Femur (tissue), 1 donor: ENCODE measurements at regions not wholly inside any gene's neighbourhood (a gene's known extent, or its start where the extent isn't known, plus 50 kb on each side); places are given as distances from the start of the nearest gene placed in this dataset.
"Not testable (repeated sequence)": the region's sequence is repeated elsewhere in the genome, so short reads cannot be mapped to it uniquely, and the experiment has no call there.

Experiments used
- DNase-seq: peaks from one replicate; pipeline ENCODE4 v3.0.0-alpha.2; 2017

DNA sequence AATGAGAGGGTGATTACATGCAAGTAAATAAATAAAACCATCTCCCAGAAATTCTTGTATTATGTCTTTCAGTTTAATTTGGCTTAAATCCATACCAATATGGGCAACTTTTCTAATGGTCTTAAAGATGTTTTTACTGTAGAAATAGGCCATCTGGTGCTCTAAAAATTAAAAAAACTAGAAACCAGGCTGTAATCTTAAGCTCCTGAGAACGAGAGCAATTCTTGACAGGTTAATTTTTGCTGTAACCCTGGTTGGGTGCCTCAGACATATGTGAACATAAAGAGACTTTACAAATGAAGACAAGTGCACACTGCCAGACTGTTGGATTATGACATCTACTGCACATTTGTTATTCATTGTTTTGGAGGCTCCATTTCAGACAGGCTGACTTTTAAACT lies 246.8 kb upstream of the DAB2 start:
- no peak for DNase-seq

DNA sequence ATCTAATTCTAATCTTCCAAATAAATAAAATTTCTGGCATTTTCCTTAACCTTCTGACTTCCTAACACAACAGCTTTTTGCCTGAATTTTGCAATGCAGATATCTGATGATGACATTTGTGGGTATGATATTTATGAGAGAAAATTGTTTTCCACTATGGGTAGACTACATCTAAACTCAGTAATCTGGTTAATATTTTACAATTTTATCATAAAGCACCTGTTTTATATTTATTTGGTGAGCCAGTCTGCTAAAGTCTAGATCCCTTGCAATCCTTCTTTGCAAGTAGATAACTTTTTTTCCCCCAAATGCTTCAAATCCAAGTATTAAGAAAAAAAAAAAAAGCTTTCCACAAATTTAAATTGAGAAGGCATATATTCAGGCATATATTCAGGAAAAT lies 246.2 kb upstream of the DAB2 start:
- no peak for DNase-seq

DNA sequence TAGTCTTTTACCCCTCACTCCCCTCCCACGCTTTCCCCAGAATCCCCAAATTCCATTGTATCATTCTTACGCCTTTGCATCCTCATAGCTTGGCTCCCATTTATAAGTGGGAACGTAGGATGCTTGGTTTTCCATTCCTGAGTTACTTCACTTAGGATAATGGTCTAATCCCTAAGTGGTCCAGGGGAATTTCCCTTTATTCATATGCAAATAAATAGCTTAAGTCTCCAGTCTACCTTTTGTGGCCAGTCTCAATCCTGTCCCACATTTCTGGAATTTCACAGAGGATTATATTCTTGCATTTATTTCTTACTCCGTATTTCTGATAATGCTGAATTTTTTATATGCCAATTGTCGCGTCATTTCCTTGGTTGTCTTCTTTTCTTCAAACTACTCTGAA lies 245.6 kb upstream of the DAB2 start:
- DNase-seq: no peak

DNA sequence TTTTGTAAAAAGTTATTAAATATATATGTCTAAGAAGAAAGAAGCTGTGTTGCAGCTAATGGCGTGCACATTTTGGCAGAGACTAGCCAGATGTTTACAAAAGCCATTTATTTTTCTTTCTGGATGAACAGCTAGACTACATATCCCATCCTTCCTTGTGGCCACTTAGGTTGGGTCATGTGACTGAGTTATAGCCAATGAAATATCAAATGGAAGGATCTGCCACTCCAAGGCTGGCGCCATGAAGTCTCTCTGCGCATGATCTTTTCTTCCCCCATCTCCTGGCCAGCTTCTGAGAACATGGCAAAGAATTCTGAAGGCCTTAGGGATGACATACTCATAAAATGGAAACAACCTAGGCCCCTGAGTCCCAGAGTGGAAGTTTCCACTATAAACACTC lies 244.2 kb upstream of the DAB2 start:
- DNase-seq: no peak

DNA sequence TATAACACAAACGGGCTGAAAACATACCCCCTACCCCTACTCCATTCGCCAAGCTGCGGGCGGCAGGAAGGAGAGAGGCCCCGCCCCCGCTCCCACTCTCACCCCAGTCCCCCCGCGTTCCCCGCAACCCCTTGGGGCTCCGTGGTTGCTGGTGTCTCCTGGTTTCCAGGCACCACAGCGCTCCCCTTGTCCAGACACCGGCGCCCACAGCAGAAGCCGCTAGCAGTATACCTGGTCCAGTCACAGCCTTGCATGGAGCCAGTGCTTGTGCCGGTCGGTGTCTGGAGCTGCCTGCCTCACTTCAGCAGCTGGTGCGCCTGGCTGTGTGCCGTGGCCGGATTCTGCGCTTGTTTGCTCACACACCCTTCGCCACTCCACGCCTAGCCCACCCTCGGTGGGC lies 240.5 kb upstream of the DAB2 start:
- no peak for DNase-seq

DNA sequence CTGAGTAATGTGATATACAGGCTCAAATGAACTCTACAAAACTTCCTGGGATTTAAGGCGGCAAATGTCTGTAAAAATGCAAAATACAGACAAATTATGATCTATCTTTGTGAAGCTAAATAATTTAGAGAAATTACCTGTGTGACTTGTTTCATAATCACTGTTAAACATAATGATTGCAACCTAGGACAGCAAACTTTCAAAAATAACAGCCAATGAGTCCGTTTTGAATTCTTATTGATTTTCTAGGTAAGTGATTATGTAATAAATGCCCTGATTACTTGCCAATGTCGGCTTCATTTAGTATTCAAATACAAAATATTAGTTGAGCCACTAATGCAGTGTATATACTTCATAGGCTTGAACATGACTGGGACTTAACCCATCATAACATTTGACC lies 238.2 kb upstream of the DAB2 start:
- no peak for DNase-seq

DNA sequence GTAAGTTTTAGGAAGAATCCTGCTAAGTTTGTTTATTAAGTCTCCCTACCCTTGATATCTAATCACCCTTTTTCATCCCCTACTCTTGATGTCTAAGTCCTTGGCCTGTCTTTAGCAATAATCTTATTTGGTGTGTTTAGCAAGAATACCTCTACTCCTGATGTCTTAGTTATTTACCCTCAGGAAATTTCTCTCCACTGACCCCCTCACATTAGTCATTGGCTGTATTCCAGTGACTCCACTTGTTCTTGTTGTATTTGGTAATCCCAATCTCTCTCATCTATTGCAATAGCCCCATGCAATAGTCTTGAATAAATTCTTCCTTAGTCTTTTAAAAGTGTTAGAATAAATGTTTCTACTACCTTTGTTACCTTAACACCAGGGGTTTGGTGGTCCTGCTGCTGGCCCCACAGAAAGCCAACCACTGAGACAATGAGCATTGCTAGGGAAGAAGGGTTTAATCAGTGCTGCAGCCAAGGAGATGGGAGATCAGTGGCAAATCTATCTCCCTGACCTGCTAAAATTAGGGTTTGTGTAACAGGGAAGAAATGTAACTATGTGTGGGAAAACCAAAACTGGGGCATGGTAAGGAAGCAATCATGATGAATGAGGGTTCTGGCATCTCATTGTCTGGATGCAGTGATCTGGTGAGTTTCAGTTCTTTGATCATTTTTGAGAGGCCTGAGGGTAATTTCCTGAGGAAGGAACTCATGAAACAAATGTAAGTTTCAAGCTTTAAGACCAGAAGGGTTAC lies 236.4 kb upstream of the DAB2 start:
- no peak for DNase-seq

DNA sequence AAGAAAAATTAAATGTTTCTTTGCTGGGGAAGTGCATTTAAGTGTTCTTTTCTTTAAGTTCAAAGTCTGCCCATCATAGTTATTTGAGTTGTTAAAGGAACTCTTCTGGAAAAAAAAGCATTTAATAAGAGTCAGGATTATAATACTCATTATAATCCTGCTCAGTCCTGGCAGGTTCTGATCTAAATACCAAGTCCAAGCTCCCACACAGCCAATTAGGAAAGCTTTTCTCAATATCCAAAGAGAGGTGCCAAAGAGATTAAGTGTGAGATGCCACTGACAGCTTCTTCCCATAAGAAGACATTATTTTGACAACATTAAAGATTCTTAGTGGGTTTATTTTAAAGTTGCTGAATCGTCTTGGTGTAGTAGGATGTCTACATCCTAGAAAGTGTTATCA lies 235.2 kb upstream of the DAB2 start:
- no peak for DNase-seq

DNA sequence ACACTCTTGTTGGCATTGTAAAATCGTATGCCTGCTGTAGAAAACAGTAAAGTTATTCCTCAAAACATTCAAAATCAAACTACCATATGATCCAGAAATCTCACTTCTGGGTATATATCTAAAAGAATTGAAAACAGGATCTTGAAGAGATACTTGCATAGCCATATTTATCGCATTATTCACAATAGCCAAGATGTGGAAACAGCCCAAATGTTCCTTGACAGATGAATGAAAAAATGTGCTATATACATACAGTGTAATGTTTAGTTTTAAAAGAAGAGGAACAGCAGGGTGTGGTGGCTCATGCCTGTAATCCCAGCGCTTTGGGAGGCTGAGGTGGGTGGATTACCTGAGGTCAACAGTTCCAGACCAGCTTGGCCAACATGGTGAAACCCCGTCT lies 234.1 kb upstream of the DAB2 start:
- DNase-seq: no peak

DNA sequence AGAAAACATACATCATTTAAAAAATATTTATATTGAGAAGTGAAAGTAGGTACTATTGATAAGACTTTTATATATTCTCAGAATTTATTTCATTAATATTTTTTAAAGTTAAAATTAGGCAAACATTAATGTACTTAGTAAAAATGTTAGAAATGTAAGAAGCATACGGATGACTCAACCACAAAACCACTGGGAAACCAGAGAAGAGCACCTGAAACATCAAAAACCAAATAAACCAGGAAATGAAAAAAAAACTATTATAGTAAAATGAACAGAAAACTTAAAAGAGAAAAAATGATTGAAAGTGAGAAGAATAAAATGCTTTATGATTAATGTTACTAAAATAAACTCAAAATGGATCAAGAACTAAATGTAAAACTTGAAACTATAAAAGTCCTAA lies 233.2 kb upstream of the DAB2 start:
- no peak for DNase-seq

DNA sequence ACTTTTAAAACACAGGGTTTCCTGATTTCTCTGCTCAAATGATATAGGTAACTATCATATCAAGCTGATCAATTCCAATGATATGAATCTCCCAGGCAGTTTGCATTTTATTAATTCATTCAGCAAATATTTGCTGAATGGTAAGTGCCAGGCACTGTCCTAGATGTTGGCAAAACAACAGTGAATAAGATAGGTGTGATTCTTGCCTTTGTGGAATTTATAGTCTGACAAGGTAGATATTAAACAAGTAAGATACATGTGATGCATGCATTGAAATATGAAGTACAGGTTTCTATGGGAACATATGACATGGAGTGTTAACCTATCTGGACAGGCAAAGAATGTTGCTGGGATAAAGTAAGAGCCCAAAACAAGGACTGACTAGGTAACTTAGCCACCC lies 231.8 kb upstream of the DAB2 start:
- no peak for DNase-seq

DNA sequence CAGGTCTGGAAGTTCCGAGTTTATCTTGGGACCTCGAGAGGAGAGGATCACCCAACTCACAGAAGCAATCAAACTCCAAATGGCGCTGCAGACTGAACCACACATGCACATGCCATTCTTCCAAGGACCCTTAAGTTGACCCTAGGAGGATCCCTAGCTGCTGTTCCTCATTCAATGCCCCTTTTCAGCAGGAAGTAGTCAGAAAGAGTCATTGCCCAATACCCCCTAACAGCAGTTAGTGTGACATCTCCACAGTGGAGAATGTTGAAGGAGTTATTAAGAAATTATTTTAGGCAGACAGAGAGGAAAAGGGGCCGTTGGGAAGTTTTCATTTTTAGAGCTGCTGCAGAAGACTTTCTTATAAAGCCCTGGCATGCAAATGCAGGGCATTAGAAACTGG lies 229.9 kb upstream of the DAB2 start:
- DNase-seq: no peak

DNA sequence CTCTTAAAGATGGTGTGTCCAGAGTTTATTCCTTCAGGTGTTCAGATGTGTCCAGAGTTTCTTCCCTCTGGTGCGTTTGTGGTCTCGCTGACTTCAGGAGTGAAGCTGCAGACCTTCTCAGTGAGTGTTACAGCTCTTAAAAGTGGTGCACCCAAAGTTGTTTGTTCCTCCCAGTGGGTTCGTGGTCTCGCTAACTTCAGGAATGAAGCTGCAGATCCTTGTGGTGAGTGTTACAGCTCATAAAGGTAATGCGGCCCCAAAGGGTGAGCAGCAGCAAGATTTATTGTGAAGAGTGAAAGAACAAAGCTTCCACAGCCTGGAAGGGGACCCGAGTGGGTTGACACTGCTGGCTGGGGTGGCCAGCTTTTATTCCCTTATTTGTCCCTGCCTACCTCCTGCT lies 227.7 kb upstream of the DAB2 start:
- DNase-seq: not testable (repeated sequence)

DNA sequence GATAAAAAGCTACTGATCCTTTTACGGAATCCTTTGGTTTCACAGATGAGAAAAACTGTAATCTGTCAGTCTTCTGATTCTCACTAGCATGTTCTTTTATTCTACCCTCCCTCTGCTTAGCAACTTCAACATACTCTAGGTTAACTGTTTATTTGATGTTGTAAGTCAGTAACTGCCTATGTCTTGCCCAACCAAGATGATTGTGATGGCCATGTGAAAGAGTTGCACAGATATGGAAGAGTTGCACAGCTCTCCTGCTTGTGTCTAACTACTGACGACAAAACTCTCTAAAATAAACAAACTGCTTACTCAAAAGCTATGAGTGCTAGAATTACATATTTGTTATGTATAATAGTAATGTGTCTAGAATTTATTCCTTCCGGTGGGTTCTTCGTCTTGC lies 227.3 kb upstream of the DAB2 start:
- DNase-seq: no peak

DNA sequence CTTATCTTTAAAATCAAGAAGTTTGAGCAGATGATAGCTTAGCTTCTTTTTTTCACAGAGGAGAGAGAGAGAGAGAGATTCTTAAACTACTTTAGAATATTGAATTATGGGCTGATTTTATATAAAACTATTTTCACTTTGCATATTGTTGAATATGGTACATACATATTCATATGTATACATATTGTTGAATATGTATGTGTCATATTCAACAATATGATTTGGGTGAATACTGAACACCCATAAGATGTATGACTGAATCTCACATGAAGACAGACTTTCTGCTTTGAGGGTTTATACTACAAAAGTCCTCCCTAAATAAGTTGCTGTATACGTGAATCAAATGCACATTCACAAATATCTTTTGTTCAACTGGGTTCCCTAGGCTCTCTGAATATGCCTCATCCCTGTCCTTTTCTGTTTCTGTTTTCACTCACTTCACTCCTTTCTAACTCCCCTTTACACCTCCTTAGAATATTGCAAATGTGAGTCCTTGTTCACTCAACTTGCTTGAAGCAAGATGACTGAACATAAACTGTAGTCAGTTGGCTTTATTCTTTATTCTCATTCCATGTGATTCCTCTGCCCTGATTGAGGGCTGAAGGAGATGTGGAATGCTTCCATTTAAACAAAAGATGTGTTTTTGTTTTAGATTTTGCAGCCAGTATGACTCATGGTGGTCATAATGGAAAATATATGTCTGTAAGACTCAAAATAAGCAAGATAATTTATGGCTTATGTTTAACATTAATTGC lies 225.4 kb upstream of the DAB2 start:
- DNase-seq: no peak

DNA sequence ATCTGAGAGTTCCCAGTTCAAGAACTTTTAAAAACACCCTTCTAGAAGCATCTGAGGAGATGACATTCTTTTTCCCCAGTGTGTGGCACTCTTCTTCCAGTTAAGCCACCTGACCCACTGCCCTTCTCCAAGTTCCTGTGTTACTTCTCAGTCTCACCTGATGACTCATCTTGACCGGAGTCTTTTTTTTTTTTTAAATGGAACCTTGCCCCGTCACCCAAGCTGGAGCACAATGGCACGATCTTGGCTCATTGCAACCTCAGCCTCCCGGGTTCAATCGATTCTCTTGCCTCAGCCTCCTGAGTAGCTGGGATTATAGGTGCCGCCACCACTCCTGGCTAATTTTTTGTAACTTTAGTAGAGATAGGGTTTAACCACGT lies 224.1 kb upstream of the DAB2 start:
- DNase-seq: no peak

DNA sequence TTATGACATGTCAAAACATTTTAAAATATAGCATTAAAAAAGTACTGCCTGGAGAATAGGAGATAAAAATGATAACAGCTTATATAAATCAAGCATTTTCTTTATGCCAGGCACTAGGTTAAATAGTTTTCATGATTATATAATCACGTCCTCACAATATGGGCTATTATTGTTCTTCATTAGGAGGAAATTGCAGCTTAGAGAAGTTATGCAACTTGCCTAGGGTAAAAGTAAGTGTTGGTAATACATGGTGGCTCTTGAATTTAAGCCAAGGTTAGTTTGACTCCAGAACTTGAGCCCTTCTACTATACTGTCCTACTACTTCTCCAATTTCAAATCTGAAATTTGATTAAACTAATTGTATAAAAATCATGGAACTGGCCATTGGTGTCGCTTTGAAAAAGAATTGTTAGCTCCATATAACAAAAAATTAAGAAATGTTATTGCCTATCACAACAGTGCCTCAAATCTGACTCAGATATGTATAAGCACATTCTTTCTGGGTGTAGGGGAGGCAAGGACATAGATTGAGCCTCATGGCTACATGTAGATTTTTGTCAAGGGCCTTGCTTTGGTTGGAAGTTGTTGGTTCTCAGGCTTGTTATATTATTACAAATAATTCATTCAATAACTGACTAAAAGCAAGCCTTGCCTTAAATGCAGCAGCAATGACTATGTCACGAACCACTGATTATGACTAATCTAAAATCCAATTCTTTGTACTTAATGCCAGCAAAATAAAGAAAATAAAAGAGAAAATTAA lies 223.5 kb upstream of the DAB2 start:
- DNase-seq: no peak

DNA sequence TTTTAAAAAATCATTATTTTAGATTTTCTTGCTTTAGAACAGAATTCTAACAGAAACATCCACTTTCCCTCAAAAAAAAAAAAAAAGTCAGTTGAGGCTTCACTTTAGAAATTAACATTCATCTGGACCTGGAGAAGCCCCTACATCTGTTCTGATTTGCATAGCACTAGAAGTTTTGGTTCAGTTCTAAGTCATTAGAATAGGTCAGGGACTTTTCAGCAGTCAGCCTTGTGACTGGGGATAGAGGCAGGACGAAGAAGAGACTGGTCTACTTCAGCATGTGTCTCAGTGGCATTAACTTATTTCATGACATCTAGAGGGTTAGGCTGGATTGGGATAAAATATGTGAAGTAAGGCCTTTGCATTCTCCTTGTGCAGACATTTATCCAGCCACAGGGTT lies 215.8 kb upstream of the DAB2 start:
- no peak for DNase-seq

DNA sequence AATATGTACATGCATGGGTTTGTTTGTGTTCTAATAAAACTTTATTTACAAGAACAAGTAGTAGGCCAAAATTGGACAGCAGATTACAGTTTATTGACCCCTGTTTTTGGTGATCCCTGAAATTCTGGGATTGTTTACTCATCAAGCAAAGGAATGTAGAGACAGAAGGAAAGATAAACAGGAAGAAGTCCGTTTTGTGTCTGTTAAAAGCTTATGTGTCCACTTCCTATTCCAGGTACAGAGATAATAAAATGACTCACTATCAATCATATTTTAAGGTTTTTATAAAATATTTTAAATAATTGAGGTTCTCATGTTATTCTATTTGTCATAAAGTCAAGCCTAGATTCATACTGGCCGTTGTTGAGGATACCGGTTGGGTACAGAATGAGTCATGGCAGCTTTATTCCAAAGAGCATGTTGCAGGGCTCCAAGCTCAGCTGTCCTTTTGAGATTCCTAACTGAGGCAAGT lies 214.9 kb upstream of the DAB2 start:
- no peak for DNase-seq

DNA sequence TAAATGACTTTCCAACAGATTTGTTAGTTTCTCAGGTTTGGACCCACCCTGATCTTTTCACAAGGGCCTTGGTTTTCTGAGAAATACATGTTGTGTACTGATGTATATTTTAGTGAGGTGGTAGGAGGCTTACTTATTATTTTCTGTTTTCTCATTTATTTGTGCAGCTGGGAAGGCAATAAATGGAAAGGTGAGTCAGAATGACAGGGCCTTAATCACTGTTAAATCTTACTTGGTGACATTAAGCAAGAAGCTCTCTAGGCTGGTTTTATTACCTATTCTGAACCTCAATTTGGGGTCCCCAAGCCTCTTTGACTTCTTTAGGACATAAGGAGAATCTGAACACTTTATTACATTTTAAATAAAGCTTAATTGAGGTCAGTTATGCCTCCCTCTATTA lies 214.0 kb upstream of the DAB2 start:
- DNase-seq: no peak

DNA sequence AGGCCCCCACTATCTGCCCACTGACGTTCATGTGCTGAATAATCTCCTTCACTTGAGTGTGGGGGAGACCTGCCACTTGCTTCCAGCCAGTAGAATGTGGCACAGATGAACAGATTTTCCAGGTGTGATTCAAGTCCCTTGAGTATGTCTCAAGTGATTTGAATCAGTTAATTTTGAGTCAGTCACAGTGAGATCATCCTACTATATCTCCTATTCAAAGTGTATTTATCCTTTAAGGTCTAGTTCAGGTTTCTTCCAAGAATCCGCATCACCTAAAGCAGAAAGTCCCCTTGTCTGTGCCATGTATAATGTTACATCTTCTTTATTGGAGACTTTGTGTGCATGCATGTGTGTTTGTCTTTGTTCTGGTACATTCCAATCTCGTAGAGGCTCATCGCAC lies 208.3 kb upstream of the DAB2 start:
- no peak for DNase-seq

DNA sequence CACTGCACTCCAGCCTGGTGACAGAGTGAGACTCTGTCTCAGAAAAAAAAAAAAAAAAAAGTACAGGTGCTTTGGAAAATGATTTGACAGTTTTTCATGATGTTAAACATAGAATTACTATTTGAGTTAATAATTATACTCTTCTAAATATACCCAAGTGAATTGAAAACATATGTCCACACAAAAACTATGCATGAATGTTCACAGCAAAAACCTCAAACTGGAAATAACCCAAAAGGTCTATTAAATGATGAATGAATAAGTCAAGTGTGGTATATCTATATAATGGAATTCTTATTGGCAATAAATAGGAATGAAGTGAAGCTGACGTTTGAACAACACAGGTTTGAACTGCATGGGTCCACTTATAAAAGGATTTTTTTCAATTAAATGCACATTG lies 207.2 kb upstream of the DAB2 start:
- DNase-seq: no peak

DNA sequence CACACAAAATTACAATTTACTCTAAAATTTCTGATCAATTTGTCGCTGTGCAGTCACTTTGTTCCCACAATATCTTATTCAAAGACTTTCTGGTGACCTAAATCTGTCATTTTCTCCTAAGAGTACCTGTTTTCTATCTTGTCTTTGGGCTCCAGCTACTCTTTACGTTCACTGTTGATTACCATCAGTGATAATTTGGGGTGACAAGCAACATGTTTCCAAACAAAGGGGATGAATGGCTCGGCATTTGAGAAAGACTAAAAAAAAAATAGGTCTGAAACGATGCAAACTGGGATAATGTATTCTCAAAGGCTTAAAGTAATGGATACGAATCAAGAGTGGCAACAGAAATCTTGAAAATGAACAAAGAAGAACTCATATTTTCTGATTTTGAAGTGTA lies 205.2 kb upstream of the DAB2 start:
- DNase-seq: no peak

DNA sequence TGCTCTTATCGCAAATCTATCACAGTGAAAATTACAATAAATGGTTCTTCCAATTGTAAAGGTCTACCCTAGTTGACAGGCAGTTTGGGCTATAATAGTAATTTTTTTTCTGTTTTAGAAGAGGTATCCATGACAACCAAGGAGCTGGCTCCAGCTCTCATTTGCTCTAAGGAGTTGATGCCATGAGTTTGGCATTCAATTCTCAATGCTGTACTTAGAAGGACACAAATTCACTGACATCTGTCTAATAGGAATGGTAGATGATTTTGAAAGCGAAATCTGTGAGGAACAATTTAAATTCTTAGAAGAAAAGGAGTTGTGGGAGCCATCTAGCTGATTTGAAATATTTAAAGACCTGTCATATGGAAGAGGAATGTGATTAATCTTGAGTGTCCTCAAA lies 203.6 kb upstream of the DAB2 start:
- no peak for DNase-seq
